ENCODE measurements at regions not wholly inside any gene's neighbourhood (a gene's known extent, or its start where the extent isn't known, plus 50 kb on each side); places are given as distances from the start of the nearest gene placed in this dataset.

GRCh38 chr1:98422816-98423215 is 238.7 kb upstream of the SNX7 start:
- no peak for DNase-seq (ENCODE audit: low read depth)

- no peak for DNase-seq (ENCODE audit: low read depth)
Observed at GRCh38 chr1:98421085-98421435, 240.5 kb upstream of the SNX7 start.

GRCh38 chr1:98420376-98421084 is 241.0 kb upstream of the SNX7 start:
- DNase-seq (ENCODE audit: low read depth): no peak

- no peak for DNase-seq (ENCODE audit: low read depth)
Observed at GRCh38 chr1:98417820-98418219, 243.7 kb upstream of the SNX7 start.

- DNase-seq (ENCODE audit: low read depth): no peak
Observed at GRCh38 chr1:98410082-98410481, 251.4 kb upstream of the SNX7 start.

GRCh38 chr1:98406352-98407088 is 255.0 kb upstream of the SNX7 start:
- no peak for DNase-seq (ENCODE audit: low read depth)

- no peak for DNase-seq (ENCODE audit: low read depth)
Observed at GRCh38 chr1:98405581-98406074, 255.9 kb upstream of the SNX7 start.

GRCh38 chr1:98404866-98405265 is 256.7 kb upstream of the SNX7 start:
- no peak for DNase-seq (ENCODE audit: low read depth)

GRCh38 chr1:98403963-98404480 is 257.5 kb upstream of the SNX7 start:
- no peak for DNase-seq (ENCODE audit: low read depth)

GRCh38 chr1:98402860-98403259 is 258.7 kb upstream of the SNX7 start:
- DNase-seq (ENCODE audit: low read depth): no peak

GRCh38 chr1:98400446-98400845 is 261.1 kb upstream of the SNX7 start:
- DNase-seq (ENCODE audit: low read depth): no peak

- no peak for DNase-seq (ENCODE audit: low read depth)
Observed at GRCh38 chr1:98399218-98399617, 262.3 kb upstream of the SNX7 start.

- DNase-seq (ENCODE audit: low read depth): no peak
Observed at GRCh38 chr1:98398649-98399048, 262.9 kb upstream of the SNX7 start.

- DNase-seq (ENCODE audit: low read depth): no peak
Observed at GRCh38 chr1:98398092-98398491, 263.4 kb upstream of the SNX7 start.

- DNase-seq (ENCODE audit: low read depth): no peak
Observed at GRCh38 chr1:98393719-98394118, 267.8 kb upstream of the SNX7 start.

- DNase-seq (ENCODE audit: low read depth): no peak
Observed at GRCh38 chr1:98391175-98391574, 270.3 kb upstream of the SNX7 start.

- no peak for DNase-seq (ENCODE audit: low read depth)
Observed at GRCh38 chr1:98389809-98390208, 271.7 kb upstream of the SNX7 start.

- no peak for DNase-seq (ENCODE audit: low read depth)
Observed at GRCh38 chr1:98388441-98388840, 273.1 kb upstream of the SNX7 start.

- no peak for DNase-seq (ENCODE audit: low read depth)
Observed at GRCh38 chr1:98387701-98388100, 273.8 kb upstream of the SNX7 start.

GRCh38 chr1:98386675-98387440 is 274.7 kb upstream of the SNX7 start:
- no peak for DNase-seq (ENCODE audit: low read depth)

- DNase-seq (ENCODE audit: low read depth): no peak
Observed at GRCh38 chr1:98385652-98386051, 275.9 kb upstream of the SNX7 start.

- no peak for DNase-seq (ENCODE audit: low read depth)
Observed at GRCh38 chr1:98384461-98385141, 276.9 kb upstream of the SNX7 start.
